Liver (tissue), 8 donors: ENCODE measurements at regions not wholly inside any gene's neighbourhood (a gene's known extent, or its start where the extent isn't known, plus 50 kb on each side); places are given as distances from the start of the nearest gene placed in this dataset.

Source experiments
- DNase-seq: peaks from one replicate; pipeline ENCODE4 v3.0.0-alpha.2; 2017; ENCODE audit warnings: low spot score
- H3K27ac ChIP-seq, 2 donors: one replicate each; pipeline ENCODE4 v1.7.0; 2013; ENCODE audit warnings: inconsistent platforms in 2 of 2, low read length in 2 of 2, control low read depth in 1 of 2, low read depth in 1 of 2, mild to moderate bottlenecking in 1 of 2
- H3K27me3 ChIP-seq, 4 donors: one replicate each; pipeline versions ENCODE4 v1.6.1 to v1.7.0; 2013; ENCODE audit warnings: low read length in 3 of 4, inconsistent platforms in 1 of 4, mild to moderate bottlenecking in 1 of 4, moderate library complexity in 1 of 4; ENCODE audit not compliant: control insufficient read depth in 4 of 4, insufficient read depth in 4 of 4
- H3K36me3 ChIP-seq, 4 donors: one replicate each; pipeline versions ENCODE4 v1.6.1 to v1.7.0; 2013; ENCODE audit warnings: low read length in 3 of 4, mild to moderate bottlenecking in 3 of 4, low read depth in 1 of 4, moderate library complexity in 1 of 4; ENCODE audit not compliant: control insufficient read depth in 4 of 4, insufficient read depth in 3 of 4
- H3K4me1 ChIP-seq, 4 donors: one replicate each; pipeline versions ENCODE4 v1.6.1 to v1.7.0; 2013; ENCODE audit warnings: low read length in 3 of 4, mild to moderate bottlenecking in 3 of 4, moderate library complexity in 1 of 4; ENCODE audit not compliant: control insufficient read depth in 4 of 4, insufficient read depth in 4 of 4
- H3K4me3 ChIP-seq, 3 donors: one replicate each; pipeline versions ENCODE4 v1.6.1 to v1.7.0; 2013; ENCODE audit warnings: low read length in 3 of 3, control low read depth in 1 of 3, low read depth in 1 of 3, mild to moderate bottlenecking in 1 of 3
- H3K9ac ChIP-seq, 2 donors: one replicate each; pipeline ENCODE4 v1.7.0; 2013; ENCODE audit warnings: low read length in 2 of 2, mild to moderate bottlenecking in 2 of 2, moderate library complexity in 2 of 2, control low read depth in 1 of 2, low read depth in 1 of 2
- H3K9me3 ChIP-seq, 4 donors: one replicate each; pipeline versions ENCODE4 v1.6.1 to v1.7.0; 2013; ENCODE audit warnings: low read length in 3 of 4; ENCODE audit not compliant: control insufficient read depth in 4 of 4
- EGR1 ChIP-seq, 2 donors: IDR thresholded peaks; 2 replicates each; pipeline ENCODE4 v1.6.1; 2016 to 2018; ENCODE audit warnings: antibody characterized with exemption in 2 of 2, low read depth in 2 of 2
- FOXA1 ChIP-seq: IDR thresholded peaks from 2 replicates; pipeline ENCODE4 v1.6.1; 2016; ENCODE audit warnings: antibody characterized with exemption
- GABPA ChIP-seq, 2 donors: IDR thresholded peaks in 1 of 2; conservative IDR thresholded peaks in 1 of 2; 2 replicates each; pipeline ENCODE4 v1.6.1; 2016; ENCODE audit warnings: antibody characterized with exemption in 2 of 2, mild to moderate bottlenecking in 1 of 2, moderate library complexity in 1 of 2
- HNF4A ChIP-seq, 2 donors: conservative IDR thresholded peaks; 2 replicates each; pipeline ENCODE4 v1.6.1; 2016; ENCODE audit warnings: antibody characterized with exemption in 2 of 2, mild to moderate bottlenecking in 2 of 2
- HNF4G ChIP-seq: IDR thresholded peaks from 2 replicates; pipeline ENCODE4 v1.6.1; 2016; ENCODE audit warnings: antibody characterized with exemption
- JUND ChIP-seq, 2 donors: IDR thresholded peaks; 2 replicates each; pipeline ENCODE4 v1.6.1; 2016; ENCODE audit warnings: antibody characterized with exemption in 2 of 2
- MAX ChIP-seq: IDR thresholded peaks from 2 replicates; pipeline ENCODE4 v1.6.1; 2016; ENCODE audit warnings: antibody characterized with exemption
- NR2F2 ChIP-seq: IDR thresholded peaks from 2 replicates; pipeline ENCODE4 v1.6.1; 2016; ENCODE audit warnings: antibody characterized with exemption
- RAD21 ChIP-seq, 2 donors: IDR thresholded peaks; 2 replicates each; pipeline ENCODE4 v1.6.1; 2016; ENCODE audit warnings: antibody characterized with exemption in 2 of 2, mild to moderate bottlenecking in 2 of 2
- RXRA ChIP-seq, 2 donors: IDR thresholded peaks; 2 replicates each; pipeline ENCODE4 v1.6.1; 2017 to 2018; ENCODE audit warnings: antibody characterized with exemption in 2 of 2, mild to moderate bottlenecking in 1 of 2
- TAF1 ChIP-seq: conservative IDR thresholded peaks from 2 replicates; pipeline ENCODE4 v1.6.1; 2016; ENCODE audit warnings: antibody characterized with exemption, mild to moderate bottlenecking
- YY1 ChIP-seq: IDR thresholded peaks from 2 replicates; pipeline ENCODE4 v1.6.1; 2016; ENCODE audit warnings: antibody characterized with exemption, mild to moderate bottlenecking
- WGBS: extraction: QIAGEN DNeasy Blood & Tissue Kit; methylation state at CpG from one replicate; pipeline ENCODE4 v1.1.7; 2013; 5-methylcytosine and 5-hydroxymethylcytosine counted together
- TF ChIP-seq, protein P1 (sequence below): fragments of 150-350 bp; IDR thresholded peaks from 2 replicates; pipeline ENCODE4 v1.5.1; 2017; ENCODE audit warnings: improper control_type of control experiment, low read depth, low read length; ENCODE audit not compliant: missing input control
- TF ChIP-seq, protein P2 (sequence below): IDR thresholded peaks from 2 replicates; pipeline ENCODE4 v1.6.1; 2016; ENCODE audit warnings: antibody characterized with exemption
- donor health status: healthy.
- donor health status: healthy.
- donor health status: healthy.
- donor health status: healthy.
- donor health status: healthy.

DNA sequence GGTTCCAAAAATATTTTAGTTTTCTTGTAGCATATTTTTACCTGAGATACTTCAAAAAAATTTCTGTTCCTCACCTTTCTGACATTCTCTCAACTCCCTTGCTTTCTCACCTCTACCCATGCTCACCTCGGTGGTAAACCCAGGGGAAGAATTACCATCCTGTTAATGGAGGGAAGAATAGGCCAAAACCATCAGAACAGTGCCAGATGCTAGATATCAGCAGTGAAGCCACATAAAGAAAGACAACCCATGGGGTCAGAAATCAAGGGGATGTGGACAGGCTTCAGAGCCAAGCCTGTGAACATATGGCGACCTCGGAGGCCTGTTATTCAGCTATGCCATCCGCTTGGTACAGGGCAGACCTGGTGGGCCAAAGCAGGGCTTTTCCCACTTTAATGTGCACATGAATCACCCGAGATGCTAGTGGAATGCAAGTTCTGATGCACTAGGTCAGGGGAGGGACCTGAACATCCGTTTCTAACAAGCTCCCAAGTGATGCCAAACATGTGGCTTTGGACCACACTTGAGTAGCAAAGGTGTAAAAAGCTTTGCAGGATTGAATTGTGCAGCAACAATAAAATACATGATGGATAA, 125.5 kb downstream of the NPY start (continued):
- TF ChIP-seq GABPA (IDR thresholded peaks at IDR 0.05 in 1 of 2, conservative IDR thresholded peaks at IDR 0.05 in 1 of 2) (no peak), RXRA (IDR thresholded peaks at IDR 0.05) (no peak)

GRCh38 chr7:24411226-24411625, 127.2 kb downstream of the NPY start:
- Histone ChIP-seq H3K9ac (no peak overlapping the region), H3K36me3 (no peaks in the 10 kb centered on the region), H3K4me3 (no peak overlapping the region), H3K27me3 (no peaks in the 10 kb centered on the region), H3K4me1 (no peaks in the 10 kb centered on the region), H3K27ac (no peak overlapping the region), H3K9me3 (peaks cover 0 to 2% (median 0%) of the 10 kb centered on the region in 4 donors)
- TF ChIP-seq RXRA (IDR thresholded peaks at IDR 0.05) = no peak
- no peak for TF ChIP-seq GABPA (IDR thresholded peaks at IDR 0.05 in 1 of 2, conservative IDR thresholded peaks at IDR 0.05 in 1 of 2)
- TF ChIP-seq, protein P1, sequence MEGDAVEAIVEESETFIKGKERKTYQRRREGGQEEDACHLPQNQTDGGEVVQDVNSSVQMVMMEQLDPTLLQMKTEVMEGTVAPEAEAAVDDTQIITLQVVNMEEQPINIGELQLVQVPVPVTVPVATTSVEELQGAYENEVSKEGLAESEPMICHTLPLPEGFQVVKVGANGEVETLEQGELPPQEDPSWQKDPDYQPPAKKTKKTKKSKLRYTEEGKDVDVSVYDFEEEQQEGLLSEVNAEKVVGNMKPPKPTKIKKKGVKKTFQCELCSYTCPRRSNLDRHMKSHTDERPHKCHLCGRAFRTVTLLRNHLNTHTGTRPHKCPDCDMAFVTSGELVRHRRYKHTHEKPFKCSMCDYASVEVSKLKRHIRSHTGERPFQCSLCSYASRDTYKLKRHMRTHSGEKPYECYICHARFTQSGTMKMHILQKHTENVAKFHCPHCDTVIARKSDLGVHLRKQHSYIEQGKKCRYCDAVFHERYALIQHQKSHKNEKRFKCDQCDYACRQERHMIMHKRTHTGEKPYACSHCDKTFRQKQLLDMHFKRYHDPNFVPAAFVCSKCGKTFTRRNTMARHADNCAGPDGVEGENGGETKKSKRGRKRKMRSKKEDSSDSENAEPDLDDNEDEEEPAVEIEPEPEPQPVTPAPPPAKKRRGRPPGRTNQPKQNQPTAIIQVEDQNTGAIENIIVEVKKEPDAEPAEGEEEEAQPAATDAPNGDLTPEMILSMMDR = no peak
- no peak for TF ChIP-seq RAD21 (IDR thresholded peaks at IDR 0.05)
- TF ChIP-seq EGR1 (IDR thresholded peaks at IDR 0.05; ENCODE audit: low read depth in 2 of 2) = no peak
- TF ChIP-seq, protein P2, sequence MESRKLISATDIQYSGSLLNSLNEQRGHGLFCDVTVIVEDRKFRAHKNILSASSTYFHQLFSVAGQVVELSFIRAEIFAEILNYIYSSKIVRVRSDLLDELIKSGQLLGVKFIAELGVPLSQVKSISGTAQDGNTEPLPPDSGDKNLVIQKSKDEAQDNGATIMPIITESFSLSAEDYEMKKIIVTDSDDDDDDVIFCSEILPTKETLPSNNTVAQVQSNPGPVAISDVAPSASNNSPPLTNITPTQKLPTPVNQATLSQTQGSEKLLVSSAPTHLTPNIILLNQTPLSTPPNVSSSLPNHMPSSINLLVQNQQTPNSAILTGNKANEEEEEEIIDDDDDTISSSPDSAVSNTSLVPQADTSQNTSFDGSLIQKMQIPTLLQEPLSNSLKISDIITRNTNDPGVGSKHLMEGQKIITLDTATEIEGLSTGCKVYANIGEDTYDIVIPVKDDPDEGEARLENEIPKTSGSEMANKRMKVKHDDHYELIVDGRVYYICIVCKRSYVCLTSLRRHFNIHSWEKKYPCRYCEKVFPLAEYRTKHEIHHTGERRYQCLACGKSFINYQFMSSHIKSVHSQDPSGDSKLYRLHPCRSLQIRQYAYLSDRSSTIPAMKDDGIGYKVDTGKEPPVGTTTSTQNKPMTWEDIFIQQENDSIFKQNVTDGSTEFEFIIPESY = no peak
- TF ChIP-seq JUND (IDR thresholded peaks at IDR 0.05) = no peak
- TF ChIP-seq TAF1 = no peak
- no peak for TF ChIP-seq NR2F2
- TF ChIP-seq YY1 = no peak
- no peak for TF ChIP-seq MAX
- TF ChIP-seq HNF4G = no peak
- TF ChIP-seq HNF4A (conservative IDR thresholded peaks at IDR 0.05) = no peak
- no peak for TF ChIP-seq FOXA1
- DNase-seq = no peak
- 42% methylated on average over 3 of the region's 3 CpGs for WGBS

- WGBS = 76% methylated on average over 7 of the region's 7 CpGs
- Histone ChIP-seq H3K4me3 (no peak overlapping the region), H3K27ac (no peak overlapping the region), H3K27me3 (no peaks in the 10 kb centered on the region), H3K9me3 (peaks cover 0 to 2% (median 0%) of the 10 kb centered on the region in 4 donors), H3K4me1 (no peaks in the 10 kb centered on the region), H3K36me3 (no peaks in the 10 kb centered on the region), H3K9ac (no peak overlapping the region)
- DNase-seq = no peak
- TF ChIP-seq MAX (no peak), GABPA (IDR thresholded peaks at IDR 0.05 in 1 of 2, conservative IDR thresholded peaks at IDR 0.05 in 1 of 2) (no peak), JUND (IDR thresholded peaks at IDR 0.05) (no peak), RAD21 (IDR thresholded peaks at IDR 0.05) (no peak), HNF4A (conservative IDR thresholded peaks at IDR 0.05) (no peak), TAF1 (no peak), EGR1 (IDR thresholded peaks at IDR 0.05; ENCODE audit: low read depth in 2 of 2) (no peak), RXRA (IDR thresholded peaks at IDR 0.05) (no peak), NR2F2 (no peak), FOXA1 (no peak), YY1 (no peak)
- TF ChIP-seq, protein P2 = no peak
- TF ChIP-seq, protein P1 = no peak
Observed at GRCh38 chr7:24417526-24418120, 133.6 kb downstream of the NPY start.
